ENCODE measurements at regions not wholly inside any gene's neighbourhood (a gene's known extent, or its start where the extent isn't known, plus 50 kb on each side); places are given as distances from the start of the nearest gene placed in this dataset.

GRCh38 chr11:70624598-70624993 is 226.3 kb downstream of the CTTN start:
- Histone ChIP-seq H3K27ac (ENCODE audit: low read depth in 2 of 2, low read length in 1 of 2) (no peak overlapping the region), H3K9me3 (no peaks in the 10 kb centered on the region), H3K79me2 (ENCODE audit: insufficient read depth) (no peaks in the 10 kb centered on the region), H2AFZ (ENCODE audit: low read depth) (no peak overlapping the region), H4K20me1 (ENCODE audit: insufficient read depth) (no peaks in the 10 kb centered on the region), H3K4me1 (ENCODE audit: control insufficient read depth in 1 of 2, insufficient read depth in 2 of 2, low read depth in 1 of 2, low read length in 1 of 2) (peaks cover 0 to 24% of the 10 kb centered on the region in 2 experiments; a peak in 1 of 4 replicates), H3K9ac (no peak overlapping the region), H3K4me3 (ENCODE audit: low read depth in 2 of 2, low read length in 1 of 2) (no peak overlapping the region), H3K4me2 (no peak overlapping the region), H3K27me3 (ENCODE audit: insufficient read depth) (no peaks in the 10 kb centered on the region), H3K36me3 (replicated peaks in 1 of 2; ENCODE audit: control insufficient read depth in 1 of 2, insufficient read depth in 2 of 2, low read length in 1 of 2) (no peaks in the 10 kb centered on the region), H3K9me2 (no peaks in the 10 kb centered on the region), H3F3A (replicated peaks; ENCODE audit: insufficient read depth) (no peaks in the 10 kb centered on the region)
- POLR2A ChIA-PET, result no interaction called here
- CTCF ChIA-PET, result no interaction called here
- TF ChIP-seq TEAD4 (IDR thresholded peaks at IDR 0.05; ENCODE audit: borderline replicate concordance, insufficient read depth), result no peak
- TF ChIP-seq EZH2phosphoT487 (IDR thresholded peaks at IDR 0.05; ENCODE audit: borderline replicate concordance, low read depth), result no peak
- no peak for TF ChIP-seq TAF1 (IDR thresholded peaks at IDR 0.05; ENCODE audit: borderline replicate concordance, low read depth, low read length)
- no peak for TF ChIP-seq PBX3 (IDR thresholded peaks at IDR 0.05)
- no peak for TF ChIP-seq POLR2AphosphoS5 (IDR thresholded peaks at IDR 0.05; ENCODE audit: low read depth, low read length)
- TF ChIP-seq RAD21 (IDR thresholded peaks at IDR 0.05; ENCODE audit: low read length), result no peak
- no peak for TF ChIP-seq IRF3 (IDR thresholded peaks at IDR 0.05; ENCODE audit: low read depth, low read length)
- TF ChIP-seq NFIC (IDR thresholded peaks at IDR 0.05; ENCODE audit: borderline replicate concordance), result no peak
- TF ChIP-seq GABPA (IDR thresholded peaks at IDR 0.05; ENCODE audit: low read depth), result no peak
- no peak for TF ChIP-seq EP300 (IDR thresholded peaks at IDR 0.05; ENCODE audit: borderline replicate concordance in 1 of 2, low read depth in 1 of 2, low read length in 1 of 2)
- TF ChIP-seq MXI1 (IDR thresholded peaks at IDR 0.05; ENCODE audit: low read depth, low read length), result no peak
- no peak for TF ChIP-seq YY1 (IDR thresholded peaks at IDR 0.05; ENCODE audit: low read depth)
- no peak for TF ChIP-seq USF2 (IDR thresholded peaks at IDR 0.05; ENCODE audit: borderline replicate concordance, low read depth, low read length)
- TF ChIP-seq, protein P1, sequence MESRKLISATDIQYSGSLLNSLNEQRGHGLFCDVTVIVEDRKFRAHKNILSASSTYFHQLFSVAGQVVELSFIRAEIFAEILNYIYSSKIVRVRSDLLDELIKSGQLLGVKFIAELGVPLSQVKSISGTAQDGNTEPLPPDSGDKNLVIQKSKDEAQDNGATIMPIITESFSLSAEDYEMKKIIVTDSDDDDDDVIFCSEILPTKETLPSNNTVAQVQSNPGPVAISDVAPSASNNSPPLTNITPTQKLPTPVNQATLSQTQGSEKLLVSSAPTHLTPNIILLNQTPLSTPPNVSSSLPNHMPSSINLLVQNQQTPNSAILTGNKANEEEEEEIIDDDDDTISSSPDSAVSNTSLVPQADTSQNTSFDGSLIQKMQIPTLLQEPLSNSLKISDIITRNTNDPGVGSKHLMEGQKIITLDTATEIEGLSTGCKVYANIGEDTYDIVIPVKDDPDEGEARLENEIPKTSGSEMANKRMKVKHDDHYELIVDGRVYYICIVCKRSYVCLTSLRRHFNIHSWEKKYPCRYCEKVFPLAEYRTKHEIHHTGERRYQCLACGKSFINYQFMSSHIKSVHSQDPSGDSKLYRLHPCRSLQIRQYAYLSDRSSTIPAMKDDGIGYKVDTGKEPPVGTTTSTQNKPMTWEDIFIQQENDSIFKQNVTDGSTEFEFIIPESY (IDR thresholded peaks at IDR 0.05; ENCODE audit: borderline replicate concordance, low read depth), result no peak
- 41% methylated on average over 7 of the region's 10 CpGs for WGBS (ENCODE audit: low lambda C conversion rate)
- no peak for DNase-seq

Measured in SK-N-SH (cell line).